OCI-LY7 (cell line): ENCODE measurements at regions not wholly inside any gene's neighbourhood (a gene's known extent, or its start where the extent isn't known, plus 50 kb on each side); places are given as distances from the start of the nearest gene placed in this dataset.

Experiments
- BruUV-seq: library from RNA; stranded (reverse); fragments of 400-500 nt; replicated peaks from 2 replicates; lab custom pipeline; 2021; lab: Mats Ljungman, UMichigan
- CTCF ChIA-PET: fragments of 300-600 bp; sonication (Branson Sonifier 250); formaldehyde crosslinking; loops from one replicate; lab custom pipeline; 2022; ENCODE audit warnings: antibody characterized with exemption; ENCODE audit not compliant: unreplicated experiment; lab: Charles Lee
- POLR2A ChIA-PET: fragments of 300-600 bp; sonication (Branson Sonifier 250); formaldehyde crosslinking; loops from one replicate; lab custom pipeline; 2022; ENCODE audit warnings: antibody characterized with exemption; lab: Charles Lee
- DNase-seq: peaks from one replicate; pipeline ENCODE4 v3.0.0-alpha.2; 2015; ENCODE audit warnings: low spot score
- H2AFZ ChIP-seq: fragments of 200-600 bp; sonication (generic), shearing (Covaris generic); 2 replicates; pipeline ENCODE4 v1.6.1; 2014; ENCODE audit warnings: mild to moderate bottlenecking, antibody characterized with exemption, low read length, moderate library complexity
- H3K27ac ChIP-seq: fragments of 200-600 bp; sonication (generic); 2 replicates; pipeline ENCODE4 v1.5.1; 2014; ENCODE audit warnings: mixed run types, low read depth, mild to moderate bottlenecking, moderate library complexity, low read length, inconsistent platforms; ENCODE audit not compliant: poor library complexity, severe bottlenecking
- H3K36me3 ChIP-seq: fragments of 200-600 bp; sonication (generic); 2 replicates; pipeline ENCODE4 v1.6.1; 2014; ENCODE audit warnings: mild to moderate bottlenecking, antibody characterized with exemption, low read length, moderate library complexity, mixed read lengths; ENCODE audit not compliant: insufficient read depth
- H3K4me1 ChIP-seq: fragments of 200-600 bp; sonication (generic); 2 replicates; pipeline ENCODE4 v1.5.1; 2014; ENCODE audit warnings: mild to moderate bottlenecking, low read length; ENCODE audit not compliant: insufficient read depth, poor library complexity, severe bottlenecking
- H3K4me2 ChIP-seq: fragments of 200-600 bp; sonication (generic); 2 replicates; pipeline ENCODE4 v1.6.1; 2014; ENCODE audit warnings: mild to moderate bottlenecking, low read length
- H3K4me3 ChIP-seq: fragments of 200-600 bp; sonication (generic); 2 replicates; pipeline ENCODE4 v1.5.1; 2014; ENCODE audit warnings: mild to moderate bottlenecking, low read depth, low read length; ENCODE audit not compliant: poor library complexity, severe bottlenecking
- H3K79me2 ChIP-seq: fragments of 200-600 bp; sonication (generic); 2 replicates; pipeline ENCODE4 v1.6.1; 2016; ENCODE audit warnings: low read depth, mild to moderate bottlenecking, low read length, moderate library complexity, mixed read lengths; ENCODE audit not compliant: insufficient read depth
- H3K9me2 ChIP-seq: fragments of 200-600 bp; sonication (generic); 2 replicates; pipeline ENCODE4 v1.6.1; 2016; ENCODE audit warnings: mild to moderate bottlenecking, low read length, mixed read lengths; ENCODE audit not compliant: insufficient read depth
- H3K9me3 ChIP-seq: fragments of 200-600 bp; sonication (generic); 2 replicates; pipeline ENCODE4 v1.6.1; 2014; ENCODE audit warnings: mild to moderate bottlenecking, mixed run types, low read length, mixed read lengths
- H4K20me1 ChIP-seq: fragments of 200-600 bp; sonication (generic); 2 replicates; pipeline ENCODE4 v1.6.1; 2014; ENCODE audit warnings: mild to moderate bottlenecking, antibody characterized with exemption, low read length, moderate library complexity, mixed read lengths; ENCODE audit not compliant: insufficient read depth
- EZH2phosphoT487 ChIP-seq: fragments of 200-600 bp; sonication (generic); IDR thresholded peaks from 2 replicates; pipeline ENCODE4 v1.6.1; 2018; ENCODE audit warnings: low read depth, borderline replicate concordance, mild to moderate bottlenecking, mixed run types, antibody characterized with exemption, low read length, moderate library complexity, mixed read lengths
- intact Hi-C: fragments of 100-400 bp; cut with micrococcal nuclease; formaldehyde crosslinking; loops from one replicate; pipeline ENCODE4 v1.10.0; 2022; ENCODE audit not compliant: unreplicated experiment
- TF ChIP-seq, protein P1 (sequence below): fragments of 200-600 bp; sonication (generic); conservative IDR thresholded peaks from 2 replicates; pipeline ENCODE4 v1.5.1; 2014; ENCODE audit warnings: mild to moderate bottlenecking, antibody characterized with exemption, low read length, moderate library complexity, mixed read lengths

DNA sequence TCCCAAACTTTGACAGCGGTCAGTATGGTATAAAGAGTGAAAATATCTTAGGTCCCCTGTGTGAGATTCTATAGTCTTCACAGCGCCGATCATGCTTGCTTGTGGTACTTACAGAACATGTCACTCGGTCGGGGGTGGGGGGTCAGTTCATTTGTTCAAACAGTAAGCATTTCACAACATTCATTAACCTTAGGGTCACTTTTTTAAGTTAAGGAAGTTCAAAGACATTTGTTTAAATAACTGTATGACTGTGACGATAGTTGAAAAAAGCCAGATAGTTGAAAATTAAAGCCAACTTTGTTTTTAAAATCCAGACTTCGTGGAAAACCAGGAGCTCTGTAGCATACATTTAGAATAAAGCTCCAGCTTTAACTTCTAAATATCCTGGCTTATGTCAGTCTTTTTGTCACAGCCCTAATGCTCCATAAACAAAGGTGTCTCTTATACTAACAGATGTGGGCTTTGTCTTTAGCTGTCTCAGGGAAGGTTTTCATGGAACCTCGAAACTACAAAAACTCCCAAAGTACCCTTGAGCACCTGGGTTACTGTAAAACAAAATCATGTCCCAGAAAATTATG is 57.9 kb upstream of the PHACTR2 start:
- no peak for DNase-seq
- Histone ChIP-seq H3K36me3 (no peaks in the 10 kb centered on the region), H3K4me1 (no peaks in the 10 kb centered on the region), H3K4me2 (no peak overlapping the region), H4K20me1 (no peaks in the 10 kb centered on the region), H3K27ac (no peak overlapping the region), H3K79me2 (no peaks in the 10 kb centered on the region), H2AFZ (no peak overlapping the region), H3K9me3 (no peaks in the 10 kb centered on the region), H3K9me2 (no peaks in the 10 kb centered on the region), H3K4me3 (no peak overlapping the region)
- ChIA-PET CTCF (no interaction called here), POLR2A (interaction anchor here (1.9 kb wide), 1 partner anchor 11 kb away, joined by 8 read pairs; no protein-coding TSS in a partner anchor)
- TF ChIP-seq, protein P1, sequence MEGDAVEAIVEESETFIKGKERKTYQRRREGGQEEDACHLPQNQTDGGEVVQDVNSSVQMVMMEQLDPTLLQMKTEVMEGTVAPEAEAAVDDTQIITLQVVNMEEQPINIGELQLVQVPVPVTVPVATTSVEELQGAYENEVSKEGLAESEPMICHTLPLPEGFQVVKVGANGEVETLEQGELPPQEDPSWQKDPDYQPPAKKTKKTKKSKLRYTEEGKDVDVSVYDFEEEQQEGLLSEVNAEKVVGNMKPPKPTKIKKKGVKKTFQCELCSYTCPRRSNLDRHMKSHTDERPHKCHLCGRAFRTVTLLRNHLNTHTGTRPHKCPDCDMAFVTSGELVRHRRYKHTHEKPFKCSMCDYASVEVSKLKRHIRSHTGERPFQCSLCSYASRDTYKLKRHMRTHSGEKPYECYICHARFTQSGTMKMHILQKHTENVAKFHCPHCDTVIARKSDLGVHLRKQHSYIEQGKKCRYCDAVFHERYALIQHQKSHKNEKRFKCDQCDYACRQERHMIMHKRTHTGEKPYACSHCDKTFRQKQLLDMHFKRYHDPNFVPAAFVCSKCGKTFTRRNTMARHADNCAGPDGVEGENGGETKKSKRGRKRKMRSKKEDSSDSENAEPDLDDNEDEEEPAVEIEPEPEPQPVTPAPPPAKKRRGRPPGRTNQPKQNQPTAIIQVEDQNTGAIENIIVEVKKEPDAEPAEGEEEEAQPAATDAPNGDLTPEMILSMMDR = no peak
- TF ChIP-seq EZH2phosphoT487 = no peak
- intact Hi-C loops = no loop called here
- BruUV-seq = no TSS peak

DNA sequence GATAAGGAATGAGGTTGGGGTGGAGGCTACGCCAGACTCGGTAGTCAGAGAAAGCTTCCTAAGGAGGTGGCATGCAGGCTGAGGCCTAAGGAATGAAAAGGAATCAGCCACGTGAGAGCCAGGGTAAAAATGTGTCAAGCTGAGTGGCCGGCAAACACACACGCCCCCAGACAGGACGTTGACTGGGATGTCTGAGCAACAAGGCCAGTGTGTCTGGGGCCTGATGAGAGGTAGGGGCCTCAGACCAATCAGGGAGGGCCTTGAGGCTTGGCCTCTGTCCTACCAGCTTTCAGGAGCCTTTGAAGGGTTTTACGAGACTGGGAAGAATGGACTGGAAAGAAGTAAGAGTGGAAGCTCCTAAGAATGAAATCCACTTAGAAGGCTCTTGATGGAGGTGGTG is 61.0 kb upstream of the PHACTR2 start:
- Histone ChIP-seq H3K9me3 (no peaks in the 10 kb centered on the region), H3K9me2 (no peaks in the 10 kb centered on the region), H3K36me3 (no peaks in the 10 kb centered on the region), H3K4me1 (no peaks in the 10 kb centered on the region), H3K4me3 (no peak overlapping the region), H3K27ac (no peak overlapping the region), H2AFZ (no peak overlapping the region), H3K4me2 (no peak overlapping the region), H4K20me1 (no peaks in the 10 kb centered on the region), H3K79me2 (no peaks in the 10 kb centered on the region)
- intact Hi-C loops = no loop called here
- CTCF ChIA-PET = no interaction called here
- DNase-seq = no peak
- POLR2A ChIA-PET = interaction anchor here (0.6 to 1.0 kb wide), 2 partner anchors 42 to 231 kb away, joined by 3 read pairs; no protein-coding TSS in a partner anchor
- TF ChIP-seq, protein P1 = no peak
- no peak for TF ChIP-seq EZH2phosphoT487
- BruUV-seq = no TSS peak

DNA sequence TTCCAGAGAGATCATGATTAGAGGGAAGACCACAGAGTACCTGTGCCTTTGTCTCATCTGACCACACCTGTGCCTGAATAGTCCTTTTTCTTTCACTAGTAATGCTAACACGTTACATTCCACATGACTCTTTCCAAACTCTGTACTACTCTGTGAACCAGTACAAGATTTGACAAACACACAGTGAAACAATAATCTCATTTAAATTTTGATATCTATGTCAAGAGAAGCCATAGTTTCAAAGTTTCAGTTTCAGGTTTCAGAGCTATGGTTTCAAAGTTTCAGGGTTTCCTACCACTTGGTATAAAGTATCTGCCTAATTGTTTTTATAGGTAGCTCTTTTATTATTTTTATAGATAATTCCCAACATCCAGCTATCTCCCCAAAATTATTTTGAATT is 62.0 kb upstream of the PHACTR2 start:
- intact Hi-C loops = no loop called here
- Histone ChIP-seq H3K4me1 (no peaks in the 10 kb centered on the region), H3K36me3 (no peaks in the 10 kb centered on the region), H3K4me3 (no peak overlapping the region), H2AFZ (no peak overlapping the region), H3K9me3 (no peaks in the 10 kb centered on the region), H3K4me2 (no peak overlapping the region), H3K79me2 (no peaks in the 10 kb centered on the region), H4K20me1 (no peaks in the 10 kb centered on the region), H3K9me2 (no peaks in the 10 kb centered on the region), H3K27ac (no peak overlapping the region)
- ChIA-PET CTCF (no interaction called here), POLR2A (interaction anchor here (0.7 to 1.0 kb wide), 3 partner anchors 15 to 205 kb away, joined by 3 to 5 read pairs (median 4); no protein-coding TSS in a partner anchor)
- no TSS peak for BruUV-seq
- no peak for DNase-seq
- TF ChIP-seq EZH2phosphoT487 = no peak
- TF ChIP-seq, protein P1 = no peak
